ENCODE measurements at regions not wholly inside any gene's neighbourhood (a gene's known extent, or its start where the extent isn't known, plus 50 kb on each side); places are given as distances from the start of the nearest gene placed in this dataset.

DNA sequence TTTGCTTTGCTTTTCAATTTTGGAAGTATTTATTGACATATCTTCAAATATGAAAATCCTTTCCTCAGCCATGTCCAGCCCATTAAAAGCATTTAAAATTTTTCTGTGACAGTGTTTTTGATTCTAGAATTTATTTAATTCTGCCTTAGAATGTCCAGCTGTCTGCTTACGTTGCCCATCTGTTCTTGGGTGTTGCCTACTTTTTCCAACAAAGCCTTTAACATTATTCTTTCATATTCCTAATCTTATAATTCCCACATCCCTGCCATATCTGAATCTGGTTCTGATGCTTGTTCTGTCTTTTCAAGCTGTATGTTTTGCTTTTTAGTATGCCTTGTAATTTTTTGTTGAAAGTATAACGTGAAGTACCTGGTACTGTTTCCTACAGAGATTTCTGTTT, 204.7 kb upstream of the VSTM2A start:
- H3K27ac Mint-ChIP-seq: no peak overlapping the region
- no peaks in the 10 kb centered on the region for H3K27me3 Mint-ChIP-seq
- intact Hi-C loops (cut with micrococcal nuclease): no loop called here

DNA sequence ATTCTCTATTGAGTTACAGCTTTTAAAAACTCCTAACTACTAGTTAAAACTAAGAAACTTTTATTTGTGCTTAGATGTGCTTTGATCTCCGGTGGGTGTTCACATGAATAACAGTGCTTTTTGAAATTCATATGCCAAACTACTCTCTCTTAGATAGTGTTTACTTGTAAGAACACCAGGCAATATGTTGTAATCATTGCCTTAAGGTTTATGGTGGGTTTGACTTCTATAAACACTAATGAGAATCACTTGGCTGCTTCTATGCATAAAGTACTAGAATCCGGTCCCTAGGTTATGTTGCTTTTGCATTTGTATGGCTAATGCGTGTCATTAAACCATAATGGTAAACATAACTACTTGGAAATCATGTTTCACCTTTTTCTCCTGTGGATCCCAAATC, 203.9 kb upstream of the VSTM2A start:
- Mint-ChIP-seq H3K4me1 (no peaks in the 10 kb centered on the region), H3K36me3 (ENCODE audit: low read depth) (no peaks in the 10 kb centered on the region), H3K27ac (no peak overlapping the region), H3K4me3 (no peak overlapping the region), H3K27me3 (no peaks in the 10 kb centered on the region), H3K9me3 (peaks cover 7% of the 10 kb centered on the region)
- intact Hi-C loops (cut with micrococcal nuclease): no loop called here
- ChIA-PET CTCF (no interaction called here), POLR2A (no interaction called here)
- DNase-seq (no peak), ATAC-seq (ENCODE audit: low read depth) (no peak)
- TF ChIP-seq, protein P1, sequence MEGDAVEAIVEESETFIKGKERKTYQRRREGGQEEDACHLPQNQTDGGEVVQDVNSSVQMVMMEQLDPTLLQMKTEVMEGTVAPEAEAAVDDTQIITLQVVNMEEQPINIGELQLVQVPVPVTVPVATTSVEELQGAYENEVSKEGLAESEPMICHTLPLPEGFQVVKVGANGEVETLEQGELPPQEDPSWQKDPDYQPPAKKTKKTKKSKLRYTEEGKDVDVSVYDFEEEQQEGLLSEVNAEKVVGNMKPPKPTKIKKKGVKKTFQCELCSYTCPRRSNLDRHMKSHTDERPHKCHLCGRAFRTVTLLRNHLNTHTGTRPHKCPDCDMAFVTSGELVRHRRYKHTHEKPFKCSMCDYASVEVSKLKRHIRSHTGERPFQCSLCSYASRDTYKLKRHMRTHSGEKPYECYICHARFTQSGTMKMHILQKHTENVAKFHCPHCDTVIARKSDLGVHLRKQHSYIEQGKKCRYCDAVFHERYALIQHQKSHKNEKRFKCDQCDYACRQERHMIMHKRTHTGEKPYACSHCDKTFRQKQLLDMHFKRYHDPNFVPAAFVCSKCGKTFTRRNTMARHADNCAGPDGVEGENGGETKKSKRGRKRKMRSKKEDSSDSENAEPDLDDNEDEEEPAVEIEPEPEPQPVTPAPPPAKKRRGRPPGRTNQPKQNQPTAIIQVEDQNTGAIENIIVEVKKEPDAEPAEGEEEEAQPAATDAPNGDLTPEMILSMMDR (IDR thresholded peaks at IDR 0.05): no peak

More for the DNA sequence above, 204.7 kb upstream of the VSTM2A start:
- Mint-ChIP-seq H3K36me3 (ENCODE audit: low read depth) (no peaks in the 10 kb centered on the region), H3K4me1 (no peaks in the 10 kb centered on the region), H3K4me3 (no peak overlapping the region), H3K9me3 (peaks cover 6% of the 10 kb centered on the region)
- POLR2A ChIA-PET: no interaction called here
- TF ChIP-seq, protein P1 (IDR thresholded peaks at IDR 0.05): no peak
- CTCF ChIA-PET: no interaction called here
- DNase-seq (no peak), ATAC-seq (ENCODE audit: low read depth) (no peak)

DNA sequence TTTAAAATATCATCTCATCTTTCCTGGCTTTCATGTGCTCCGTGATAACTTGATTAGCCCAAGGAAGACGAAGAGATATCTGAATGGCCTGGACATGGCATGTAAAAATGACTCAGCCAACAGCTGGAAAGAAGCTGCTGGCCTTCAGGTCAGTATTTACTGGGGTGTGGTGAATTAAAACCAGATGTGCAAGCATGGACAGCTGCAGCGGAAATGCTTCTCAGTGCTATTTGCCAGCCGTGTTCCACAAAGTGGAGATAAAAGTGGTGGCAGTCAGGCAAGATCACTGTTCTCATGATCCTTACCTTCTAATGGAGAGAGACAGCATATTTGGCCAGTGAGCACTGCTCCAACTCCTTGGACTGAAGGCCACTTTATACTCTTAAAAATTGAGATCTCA, 203.1 kb upstream of the VSTM2A start:
- ATAC-seq (ENCODE audit: low read depth) (no peak), DNase-seq (no peak)
- CTCF ChIA-PET: no interaction called here

DNA sequence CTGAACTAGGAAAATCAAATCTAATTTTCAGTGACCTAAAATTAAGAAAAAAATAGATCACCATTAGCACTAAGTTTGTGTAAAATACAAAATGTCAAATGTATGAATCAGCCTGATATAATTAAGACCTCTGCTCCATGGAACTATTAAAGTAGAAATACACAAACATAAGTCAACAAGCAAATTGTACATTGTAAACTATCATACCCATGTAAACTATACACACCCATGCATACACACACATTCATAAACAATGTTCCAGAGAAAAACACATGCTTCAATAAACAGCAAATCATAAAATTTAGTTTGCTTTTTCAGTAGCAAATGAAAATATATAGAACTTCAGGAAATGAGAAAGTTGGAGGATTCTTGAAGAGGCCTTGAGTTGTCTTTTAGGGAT, 199.7 kb upstream of the VSTM2A start:
- peaks cover 7% of the 10 kb centered on the region for H3K9me3 Mint-ChIP-seq
- ChIA-PET POLR2A (no interaction called here), CTCF (no interaction called here)
- H3K27me3 Mint-ChIP-seq: no peaks in the 10 kb centered on the region
- no peak overlapping the region for H3K4me3 Mint-ChIP-seq
- H3K36me3 Mint-ChIP-seq (ENCODE audit: low read depth): no peaks in the 10 kb centered on the region
- intact Hi-C loops (cut with micrococcal nuclease): no loop called here
- no peak for ATAC-seq (ENCODE audit: low read depth)
- DNase-seq: no peak
- no peaks in the 10 kb centered on the region for H3K4me1 Mint-ChIP-seq
- no peak overlapping the region for H3K27ac Mint-ChIP-seq
- TF ChIP-seq, protein P1 (IDR thresholded peaks at IDR 0.05): no peak

More for the DNA sequence above, 203.1 kb upstream of the VSTM2A start:
- TF ChIP-seq, protein P1 (IDR thresholded peaks at IDR 0.05): no peak
- POLR2A ChIA-PET: no interaction called here
- Mint-ChIP-seq H3K4me3 (no peak overlapping the region), H3K27ac (no peak overlapping the region), H3K27me3 (no peaks in the 10 kb centered on the region), H3K4me1 (no peaks in the 10 kb centered on the region), H3K9me3 (peaks cover 5% of the 10 kb centered on the region), H3K36me3 (ENCODE audit: low read depth) (no peaks in the 10 kb centered on the region)
- intact Hi-C loops (cut with micrococcal nuclease): no loop called here

DNA sequence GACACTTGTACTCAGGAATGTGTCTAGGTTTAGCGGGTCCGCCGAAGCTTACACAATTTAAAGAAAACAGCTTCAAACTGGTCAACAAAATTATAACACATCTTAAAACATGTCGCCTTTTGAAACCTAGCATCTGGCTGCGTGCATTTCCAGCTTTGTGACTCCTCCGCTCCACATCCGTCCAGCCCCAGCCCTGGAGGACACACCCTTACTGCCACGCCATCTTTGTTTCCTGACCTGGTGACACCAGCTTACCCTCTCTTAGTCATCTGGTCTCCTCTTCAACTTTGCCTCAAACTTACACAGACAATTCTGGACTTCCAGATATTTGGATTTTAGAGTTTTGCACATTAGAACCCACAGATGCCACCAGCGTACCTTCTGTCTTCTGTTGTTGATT, 198.7 kb upstream of the VSTM2A start:
- ChIA-PET POLR2A (no interaction called here), CTCF (no interaction called here)
- Mint-ChIP-seq H3K4me1 (no peaks in the 10 kb centered on the region), H3K9me3 (peaks cover 13% of the 10 kb centered on the region), H3K27ac (no peak overlapping the region), H3K27me3 (no peaks in the 10 kb centered on the region), H3K4me3 (no peak overlapping the region), H3K36me3 (ENCODE audit: low read depth) (no peaks in the 10 kb centered on the region)
- intact Hi-C loops (cut with micrococcal nuclease): no loop called here
- DNase-seq (no peak), ATAC-seq (ENCODE audit: low read depth) (no peak)
- TF ChIP-seq, protein P1 (IDR thresholded peaks at IDR 0.05): no peak

All from activated B cell treated with CpG ODN at 0.5 μM for 24 hours (primary cell).